Left kidney (tissue), 1 donor: ENCODE measurements at regions not wholly inside any gene's neighbourhood (a gene's known extent, or its start where the extent isn't known, plus 50 kb on each side); places are given as distances from the start of the nearest gene placed in this dataset.
"Not testable (repeated sequence)": the region's sequence is repeated elsewhere in the genome, so short reads cannot be mapped to it uniquely, and the experiment has no call there.

Source experiments
- DNase-seq: peaks from one replicate; pipeline ENCODE4 v3.0.0-alpha.2; 2013

- DNase-seq: not testable (repeated sequence)
Observed at GRCh38 chr10:8347614-8348013, 293.1 kb downstream of the GATA3 start.

- DNase-seq: no peak
Observed at GRCh38 chr10:8349610-8350249, 295.2 kb downstream of the GATA3 start.

GRCh38 chr10:8350250-8350967 lies 295.9 kb downstream of the GATA3 start:
- DNase-seq: no peak

GRCh38 chr10:8352171-8353075 lies 297.9 kb downstream of the GATA3 start:
- no peak for DNase-seq

- no peak for DNase-seq
Observed at GRCh38 chr10:8356283-8356682, 301.8 kb downstream of the GATA3 start.

GRCh38 chr10:8359467-8359866 lies 305.0 kb downstream of the GATA3 start:
- DNase-seq: no peak

GRCh38 chr10:8360365-8360764 lies 305.9 kb downstream of the GATA3 start:
- no peak for DNase-seq

GRCh38 chr10:8360814-8361509 lies 306.5 kb downstream of the GATA3 start:
- no peak for DNase-seq

GRCh38 chr10:8361510-8361844 lies 307.0 kb downstream of the GATA3 start:
- no peak for DNase-seq

GRCh38 chr10:8365935-8366911 lies 311.7 kb downstream of the GATA3 start:
- DNase-seq: no peak

GRCh38 chr10:8367672-8368411 lies 313.4 kb downstream of the GATA3 start:
- DNase-seq: not testable (repeated sequence)

GRCh38 chr10:8369666-8370065 lies 315.2 kb downstream of the GATA3 start:
- no peak for DNase-seq

- DNase-seq: no peak
Observed at GRCh38 chr10:8374334-8374733, 319.8 kb downstream of the GATA3 start.

GRCh38 chr10:8375137-8375536 lies 320.6 kb downstream of the GATA3 start:
- DNase-seq: no peak

GRCh38 chr10:8378198-8378983 lies 323.9 kb downstream of the GATA3 start:
- DNase-seq: no peak

- DNase-seq: no peak
Observed at GRCh38 chr10:8379906-8380832, 325.7 kb downstream of the GATA3 start.

GRCh38 chr10:8380833-8381496 lies 326.5 kb downstream of the GATA3 start:
- no peak for DNase-seq

GRCh38 chr10:8386781-8387180 lies 332.3 kb downstream of the GATA3 start:
- no peak for DNase-seq
